Colon (tissue), 2 donors: ENCODE measurements at regions not wholly inside any gene's neighbourhood (a gene's known extent, or its start where the extent isn't known, plus 50 kb on each side); places are given as distances from the start of the nearest gene placed in this dataset.
"Not testable (repeated sequence)": the region's sequence is repeated elsewhere in the genome, so short reads cannot be mapped to it uniquely, and the experiment has no call there.

ENCODE experiments used
- FAIRE-seq: peaks from 2 replicates; lab custom pipeline; 2012; peaks lifted over from hg19 to GRCh38; lab: Jason Lieb, UNC
- donor health status: control.
- donor health status: control.

GRCh38 chr12:46617737-46618136 is 208.1 kb downstream of the SLC38A4 start:
- not testable (repeated sequence) for FAIRE-seq

- no peak for FAIRE-seq
Observed at GRCh38 chr12:46617167-46617566, 208.6 kb downstream of the SLC38A4 start.

GRCh38 chr12:46610754-46611153 is 215.0 kb downstream of the SLC38A4 start:
- FAIRE-seq = no peak

- no peak for FAIRE-seq
Observed at GRCh38 chr12:46609674-46610073, 216.1 kb downstream of the SLC38A4 start.

GRCh38 chr12:46609273-46609623 is 216.5 kb downstream of the SLC38A4 start:
- FAIRE-seq = no peak

GRCh38 chr12:46608431-46609272 is 217.1 kb downstream of the SLC38A4 start:
- no peak for FAIRE-seq

GRCh38 chr12:46604684-46605083 is 221.1 kb downstream of the SLC38A4 start:
- FAIRE-seq = no peak

- FAIRE-seq = no peak
Observed at GRCh38 chr12:46603776-46604456, 221.9 kb downstream of the SLC38A4 start.

- FAIRE-seq = no peak
Observed at GRCh38 chr12:46602474-46602873, 223.3 kb downstream of the SLC38A4 start.

- no peak for FAIRE-seq
Observed at GRCh38 chr12:46590991-46591703, 218.6 kb upstream of the SLC38A2 start.

- FAIRE-seq = no peak
Observed at GRCh38 chr12:46585854-46586621, 213.5 kb upstream of the SLC38A2 start.

GRCh38 chr12:46584098-46584497 is 211.5 kb upstream of the SLC38A2 start:
- FAIRE-seq = not testable (repeated sequence)

GRCh38 chr12:46581990-46582389 is 209.4 kb upstream of the SLC38A2 start:
- FAIRE-seq = not testable (repeated sequence)

GRCh38 chr12:46580445-46580844 is 207.9 kb upstream of the SLC38A2 start:
- FAIRE-seq = no peak

- no peak for FAIRE-seq
Observed at GRCh38 chr12:46579474-46579873, 206.9 kb upstream of the SLC38A2 start.

GRCh38 chr12:46578190-46578982 is 205.8 kb upstream of the SLC38A2 start:
- no peak for FAIRE-seq

- FAIRE-seq = no peak
Observed at GRCh38 chr12:46577063-46577776, 204.6 kb upstream of the SLC38A2 start.

- no peak for FAIRE-seq
Observed at GRCh38 chr12:46574847-46575246, 202.3 kb upstream of the SLC38A2 start.

GRCh38 chr12:46573347-46573658 is 200.7 kb upstream of the SLC38A2 start:
- FAIRE-seq = no peak

- no peak for FAIRE-seq
Observed at GRCh38 chr12:46572644-46573346, 200.2 kb upstream of the SLC38A2 start.
